ENCODE measurements at regions not wholly inside any gene's neighbourhood (a gene's known extent, or its start where the extent isn't known, plus 50 kb on each side); places are given as distances from the start of the nearest gene placed in this dataset.

DNA sequence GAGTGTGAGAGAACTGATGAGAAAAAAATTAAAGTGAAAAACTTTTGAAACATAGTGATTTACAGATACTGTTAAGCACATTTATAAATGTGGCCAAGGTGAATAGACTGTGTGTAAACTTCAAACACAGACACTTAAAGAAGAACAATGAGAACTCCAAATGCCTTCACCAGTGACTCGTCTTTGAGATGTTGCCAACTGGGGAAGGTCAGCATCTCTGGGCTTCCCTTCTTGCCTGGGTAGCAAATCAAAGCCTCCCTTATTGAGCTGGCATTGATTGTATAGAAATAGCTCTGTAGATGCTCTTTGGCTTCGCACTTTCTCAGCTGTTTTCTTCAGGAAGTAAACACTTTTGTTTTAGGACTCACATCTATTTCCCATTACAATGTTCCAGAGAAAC lies 177.3 kb upstream of the SGCG start:
- Histone ChIP-seq H2BK5ac (ENCODE audit: insufficient read length, low read length) (no peak overlapping the region), H2AK5ac (ENCODE audit: insufficient read length, low read length) (no peak overlapping the region), H3K9me3 (ENCODE audit: control insufficient read depth, low read depth, low read length) (no peaks in the 10 kb centered on the region), H2BK15ac (ENCODE audit: low read depth, low read length) (no peak overlapping the region), H3K79me2 (ENCODE audit: insufficient read depth, low read length) (no peaks in the 10 kb centered on the region), H2BK12ac (ENCODE audit: insufficient read length, low read depth, low read length) (no peak overlapping the region), H4K20me1 (ENCODE audit: control insufficient read depth, insufficient read depth, insufficient read length) (no peaks in the 10 kb centered on the region), H3K27me3 (ENCODE audit: insufficient read depth, low read length) (no peaks in the 10 kb centered on the region), H4K5ac (ENCODE audit: insufficient read length, low read depth, low read length) (no peak overlapping the region), H3K23ac (ENCODE audit: insufficient read length, low read depth, low read length) (no peak overlapping the region), H4K8ac (replicated peaks; ENCODE audit: insufficient read length, low read depth, low read length) (no peak overlapping the region), H3K14ac (ENCODE audit: insufficient read depth, low read length) (no peak overlapping the region), H3K27ac (ENCODE audit: insufficient read length, low read depth, low read length) (no peak overlapping the region), H3T11ph (ENCODE audit: low read length) (no peak overlapping the region), H3K4me1 (ENCODE audit: insufficient read depth, low read length) (no peaks in the 10 kb centered on the region), H3K4ac (ENCODE audit: low read depth, low read length) (no peak overlapping the region), H3K18ac (ENCODE audit: insufficient read length, low read depth, low read length) (no peak overlapping the region), H3K4me2 (ENCODE audit: insufficient read depth, insufficient read length, low read length) (no peak overlapping the region), H2BK120ac (ENCODE audit: low read depth, low read length, poor library complexity, severe bottlenecking) (no peak overlapping the region), H3K56ac (ENCODE audit: insufficient read length, low read depth, low read length) (no peak overlapping the region), H2AFZ (ENCODE audit: low read length) (no peak overlapping the region), H3K23me2 (ENCODE audit: insufficient read length, low read depth, low read length, poor library complexity, severe bottlenecking) (no peaks in the 10 kb centered on the region), H3K9ac (ENCODE audit: extremely low read depth, insufficient read length, low read length) (no peak overlapping the region), H2BK20ac (ENCODE audit: low read depth, low read length, poor library complexity, severe bottlenecking) (no peak overlapping the region), H4K91ac (ENCODE audit: insufficient read length, low read depth, low read length) (no peak overlapping the region), H3K79me1 (ENCODE audit: insufficient read depth, low read depth, low read length, poor library complexity, severe bottlenecking) (no peaks in the 10 kb centered on the region)
- DNase-seq, result no peak
- Mint-ChIP-seq H3K27ac (no peak overlapping the region), H3K4me3 (no peak overlapping the region), H3K9me3 (peaks cover 16 to 23% of the 10 kb centered on the region in 2 experiments), H3K4me1 (peaks cover 0 to 7% of the 10 kb centered on the region in 2 experiments; a peak in 1 of 4 replicates), H3K36me3 (ENCODE audit: insufficient read depth in 1 of 3, low read depth in 3 of 3) (peaks cover 9 to 17% (median 10%) of the 10 kb centered on the region in 3 experiments; a peak in 6 of 7 replicates), H3K27me3 (ENCODE audit: low read depth) (no peaks in the 10 kb centered on the region)
- whole genome bisulfite sequencing (ENCODE audit: extremely low coverage, insufficient read length, low lambda C conversion rate), result no CpG with 5 or more reads among the region's 2 CpGs
- TF ChIP-seq, protein P1, sequence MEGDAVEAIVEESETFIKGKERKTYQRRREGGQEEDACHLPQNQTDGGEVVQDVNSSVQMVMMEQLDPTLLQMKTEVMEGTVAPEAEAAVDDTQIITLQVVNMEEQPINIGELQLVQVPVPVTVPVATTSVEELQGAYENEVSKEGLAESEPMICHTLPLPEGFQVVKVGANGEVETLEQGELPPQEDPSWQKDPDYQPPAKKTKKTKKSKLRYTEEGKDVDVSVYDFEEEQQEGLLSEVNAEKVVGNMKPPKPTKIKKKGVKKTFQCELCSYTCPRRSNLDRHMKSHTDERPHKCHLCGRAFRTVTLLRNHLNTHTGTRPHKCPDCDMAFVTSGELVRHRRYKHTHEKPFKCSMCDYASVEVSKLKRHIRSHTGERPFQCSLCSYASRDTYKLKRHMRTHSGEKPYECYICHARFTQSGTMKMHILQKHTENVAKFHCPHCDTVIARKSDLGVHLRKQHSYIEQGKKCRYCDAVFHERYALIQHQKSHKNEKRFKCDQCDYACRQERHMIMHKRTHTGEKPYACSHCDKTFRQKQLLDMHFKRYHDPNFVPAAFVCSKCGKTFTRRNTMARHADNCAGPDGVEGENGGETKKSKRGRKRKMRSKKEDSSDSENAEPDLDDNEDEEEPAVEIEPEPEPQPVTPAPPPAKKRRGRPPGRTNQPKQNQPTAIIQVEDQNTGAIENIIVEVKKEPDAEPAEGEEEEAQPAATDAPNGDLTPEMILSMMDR (conservative IDR thresholded peaks at IDR 0.05), result no peak
